ENCODE measurements at regions not wholly inside any gene's neighbourhood (a gene's known extent, or its start where the extent isn't known, plus 50 kb on each side); places are given as distances from the start of the nearest gene placed in this dataset.

- H3K36me3 ChIP-seq (ENCODE audit: control insufficient read depth, insufficient read depth, low read length): no peaks in the 10 kb centered on the region
- no peak overlapping the region for H3K4me3 ChIP-seq (ENCODE audit: low read depth, low read length)
- no peaks in the 10 kb centered on the region for H3K27me3 ChIP-seq (ENCODE audit: control insufficient read depth, insufficient read depth, low read length)
- no peak for DNase-seq (ENCODE audit: low read depth)
- no peak for TF ChIP-seq CTCF (IDR thresholded peaks at IDR 0.05; ENCODE audit: insufficient read depth, low read length, poor library complexity, severe bottlenecking)
Measured at GRCh38 chr18:21162786-21163185, 51.2 kb upstream of the ROCK1 start.

DNA sequence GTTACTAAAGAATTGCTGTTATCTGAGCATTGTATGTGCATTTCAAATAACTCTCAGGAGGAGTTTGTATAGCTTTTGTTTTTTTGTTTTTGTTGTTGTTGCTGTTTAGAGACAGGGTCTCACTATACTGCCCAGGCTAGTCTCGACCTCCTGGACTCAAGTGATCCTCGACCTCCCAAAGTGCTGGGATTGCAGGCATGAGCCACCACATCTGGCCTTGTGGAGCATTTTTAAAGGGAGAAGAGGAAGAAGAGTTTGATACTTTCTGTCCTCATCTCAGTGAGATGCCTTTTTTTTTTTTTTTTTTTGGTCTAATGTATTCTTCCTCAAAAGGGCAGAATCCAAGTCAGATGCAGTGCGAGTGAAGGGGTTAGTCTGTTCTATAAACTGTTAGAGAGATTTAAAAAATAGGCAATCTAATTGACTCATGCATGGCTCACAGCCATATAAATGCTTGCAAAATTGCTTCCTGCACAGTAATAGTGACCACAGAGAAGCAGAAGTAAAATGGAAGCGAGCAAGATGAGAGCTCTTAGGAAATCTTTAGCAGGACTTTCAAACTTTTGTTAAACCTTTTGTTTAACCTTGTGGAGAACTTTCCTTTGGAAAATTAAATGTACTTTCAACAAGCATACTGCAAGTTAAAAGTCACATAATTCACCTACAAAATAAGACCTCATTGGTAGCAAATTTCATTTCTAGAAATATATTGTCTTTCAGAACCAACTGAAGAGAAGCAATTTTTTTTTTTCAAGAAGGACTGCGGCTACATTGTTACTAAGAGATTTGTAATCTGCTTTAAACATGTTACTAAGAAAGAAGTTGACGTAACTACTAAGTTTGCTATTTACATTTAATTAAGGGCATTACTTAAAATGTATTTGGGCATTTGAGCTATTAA, 52.3 kb upstream of the ROCK1 start:
- no peaks in the 10 kb centered on the region for H3K27me3 ChIP-seq (ENCODE audit: control insufficient read depth, insufficient read depth, low read length)
- no peak overlapping the region for H3K4me3 ChIP-seq (ENCODE audit: low read depth, low read length)
- no peak for DNase-seq (ENCODE audit: low read depth)
- H3K36me3 ChIP-seq (ENCODE audit: control insufficient read depth, insufficient read depth, low read length): no peaks in the 10 kb centered on the region
- no peak for TF ChIP-seq CTCF (IDR thresholded peaks at IDR 0.05; ENCODE audit: insufficient read depth, low read length, poor library complexity, severe bottlenecking)

- TF ChIP-seq CTCF (IDR thresholded peaks at IDR 0.05; ENCODE audit: insufficient read depth, low read length, poor library complexity, severe bottlenecking): no peak
- DNase-seq (ENCODE audit: low read depth): no peak
- Histone ChIP-seq H3K27me3 (ENCODE audit: control insufficient read depth, insufficient read depth, low read length) (no peaks in the 10 kb centered on the region), H3K36me3 (ENCODE audit: control insufficient read depth, insufficient read depth, low read length) (no peaks in the 10 kb centered on the region), H3K4me3 (ENCODE audit: low read depth, low read length) (no peak overlapping the region)
Measured at GRCh38 chr18:21164548-21165095, 53.0 kb upstream of the ROCK1 start.

- no peaks in the 10 kb centered on the region for H3K36me3 ChIP-seq (ENCODE audit: control insufficient read depth, insufficient read depth, low read length)
- H3K4me3 ChIP-seq (ENCODE audit: low read depth, low read length): no peak overlapping the region
- TF ChIP-seq CTCF (IDR thresholded peaks at IDR 0.05; ENCODE audit: insufficient read depth, low read length, poor library complexity, severe bottlenecking): no peak
- no peak for DNase-seq (ENCODE audit: low read depth)
- H3K27me3 ChIP-seq (ENCODE audit: control insufficient read depth, insufficient read depth, low read length): no peaks in the 10 kb centered on the region
Measured at GRCh38 chr18:21167641-21168377, 56.2 kb upstream of the ROCK1 start.

DNA sequence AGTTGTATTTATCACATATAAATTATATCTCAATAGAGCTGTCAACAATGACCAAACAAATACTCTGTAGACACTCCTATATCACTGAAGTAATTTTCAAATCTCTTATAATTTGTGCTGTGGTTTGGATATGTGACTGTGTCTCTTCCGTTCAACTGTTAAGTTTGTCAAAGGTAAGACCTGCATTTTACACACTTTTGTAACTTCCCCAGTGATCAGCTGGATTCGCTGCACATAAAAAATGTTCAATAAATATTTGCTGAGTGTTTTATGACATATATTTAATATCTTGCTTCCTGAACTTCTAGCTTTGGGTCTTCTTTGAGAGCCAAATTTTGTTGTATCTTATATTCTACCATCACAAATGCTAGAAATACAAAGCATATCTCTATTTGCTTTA, 57.3 kb upstream of the ROCK1 start:
- no peak for TF ChIP-seq CTCF (IDR thresholded peaks at IDR 0.05; ENCODE audit: insufficient read depth, low read length, poor library complexity, severe bottlenecking)
- no peak overlapping the region for H3K4me3 ChIP-seq (ENCODE audit: low read depth, low read length)
- no peak for DNase-seq (ENCODE audit: low read depth)
- H3K36me3 ChIP-seq (ENCODE audit: control insufficient read depth, insufficient read depth, low read length): no peaks in the 10 kb centered on the region
- no peaks in the 10 kb centered on the region for H3K27me3 ChIP-seq (ENCODE audit: control insufficient read depth, insufficient read depth, low read length)

Data from kidney epithelial cell (primary cell).